Sciatic nerve (tissue), 2 donors: ENCODE measurements at regions not wholly inside any gene's neighbourhood (a gene's known extent, or its start where the extent isn't known, plus 50 kb on each side); places are given as distances from the start of the nearest gene placed in this dataset.
"Not testable (repeated sequence)": the region's sequence is repeated elsewhere in the genome, so short reads cannot be mapped to it uniquely, and the experiment has no call there.

Source experiments
- ATAC-seq: fragments of 200-7000 bp; cut with Tn5 transposase; one replicate; pipeline ENCODE4 v1.9.1; 2020; ENCODE audit warnings: mild to moderate bottlenecking, moderate library complexity
- DNase-seq: peaks from one replicate; pipeline ENCODE4 v3.0.0-alpha.2; 2020; ENCODE audit warnings: low spot score
- intact Hi-C: fragments of 100-400 bp; cut with DNase I; formaldehyde crosslinking; loops from one replicate; pipeline ENCODE4 v1.14.2; 2022
- donor health status: DM: no; HTN: no; CAD: no.
- donor health status: DM: no; HTN: no; CAD: no.

DNA sequence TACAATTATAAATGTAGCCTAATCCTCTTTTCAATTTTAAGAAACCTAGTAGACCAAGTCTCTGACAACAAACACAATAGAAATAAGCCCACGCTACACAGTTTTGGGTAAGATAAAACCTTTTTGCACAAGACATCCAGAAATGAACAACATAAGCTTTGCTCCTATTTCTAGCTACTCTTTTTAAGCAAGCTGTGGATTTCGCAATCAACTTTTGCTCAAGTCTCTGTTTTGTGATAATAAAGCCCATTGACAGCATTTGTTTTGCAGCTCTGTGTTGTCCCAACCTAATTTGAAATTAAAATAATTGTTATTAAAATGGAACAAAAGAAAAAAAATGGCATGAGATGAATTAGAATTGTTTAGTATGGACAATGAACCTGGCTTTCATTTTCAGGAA is 287.9 kb upstream of the PUDP start:
- no peak for DNase-seq
- no peak for ATAC-seq
- intact Hi-C loops: no loop called here

GRCh38 chrX:7432901-7433300 is 284.9 kb upstream of the PUDP start:
- DNase-seq: no peak
- no peak for ATAC-seq
- intact Hi-C loops: no loop called here

GRCh38 chrX:7420717-7421116 is 272.8 kb upstream of the PUDP start:
- DNase-seq (no peak), ATAC-seq (no peak)
- intact Hi-C loops: no loop called here

- intact Hi-C loops: no loop called here
- ATAC-seq: no peak
- no peak for DNase-seq
Observed at GRCh38 chrX:7414753-7415152, 266.8 kb upstream of the PUDP start.

GRCh38 chrX:7412840-7413239 is 264.9 kb upstream of the PUDP start:
- DNase-seq (no peak), ATAC-seq (no peak)
- intact Hi-C loops: no loop called here

DNA sequence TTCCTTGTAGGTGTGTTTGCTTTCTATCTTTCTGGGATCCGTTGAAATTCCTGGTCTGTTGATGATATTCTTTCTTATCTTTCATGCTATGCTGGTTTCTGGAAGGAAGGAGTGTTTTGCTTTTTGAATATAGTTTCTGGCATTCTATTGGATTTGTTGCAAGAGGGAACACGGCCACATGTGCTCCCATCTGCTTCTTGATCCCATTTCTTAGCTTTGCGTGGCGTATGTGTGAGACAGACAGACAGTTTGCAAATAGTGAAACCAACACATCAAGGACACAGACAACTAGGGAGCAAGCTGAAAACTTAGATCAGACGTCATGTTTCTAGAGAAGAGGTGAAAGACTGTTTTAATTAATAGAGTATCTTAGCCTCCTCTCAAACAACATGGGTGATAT is 261.9 kb upstream of the PUDP start:
- intact Hi-C loops: no loop called here
- no peak for DNase-seq
- ATAC-seq: no peak

- DNase-seq (no peak), ATAC-seq (no peak)
- intact Hi-C loops: no loop called here
Observed at GRCh38 chrX:7399373-7399772, 251.4 kb upstream of the PUDP start.

GRCh38 chrX:7390441-7390840 is 242.5 kb upstream of the PUDP start:
- intact Hi-C loops: no loop called here
- DNase-seq (no peak), ATAC-seq (no peak)

DNA sequence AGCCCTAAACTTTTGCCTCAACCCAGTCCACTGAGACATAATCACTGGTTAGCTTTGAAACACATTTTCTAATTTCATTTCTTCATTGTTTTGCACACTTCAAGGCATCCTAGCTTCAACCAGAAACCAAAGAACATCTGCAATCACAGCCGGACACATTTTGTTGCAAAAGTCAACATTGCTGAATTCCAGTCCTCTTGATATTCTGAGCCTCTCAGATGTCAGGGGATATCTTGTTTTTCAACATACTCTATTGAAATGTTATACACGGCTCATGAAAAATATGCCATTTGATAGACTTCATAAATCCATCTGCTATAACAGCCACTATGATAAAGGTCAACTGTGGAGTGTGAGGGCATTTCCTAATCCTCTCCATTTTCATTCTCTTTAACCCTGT is 241.6 kb upstream of the PUDP start:
- DNase-seq (no peak), ATAC-seq (no peak)
- intact Hi-C loops: no loop called here

DNA sequence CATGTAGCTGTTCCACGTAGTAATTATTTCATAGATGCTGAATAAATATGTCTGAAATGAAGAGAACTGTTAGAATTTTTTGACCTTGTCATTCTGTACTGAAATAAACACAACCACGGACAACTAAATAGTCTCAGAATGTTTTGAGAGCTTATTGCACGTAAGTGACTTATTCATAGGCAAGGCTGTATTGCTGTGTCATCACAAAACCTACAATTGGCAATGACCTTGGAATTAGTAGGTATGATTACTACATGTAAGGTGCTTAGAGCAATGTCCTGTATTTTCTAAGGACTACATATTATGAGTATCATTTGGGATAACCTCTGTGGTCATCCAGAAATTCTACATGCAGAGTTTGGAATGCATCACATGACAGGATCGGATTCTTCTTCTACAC is 237.2 kb upstream of the PUDP start:
- ATAC-seq (no peak), DNase-seq (no peak)
- intact Hi-C loops: no loop called here

- DNase-seq: no peak
- intact Hi-C loops: no loop called here
- no peak for ATAC-seq
Observed at GRCh38 chrX:7378406-7378805, 230.5 kb upstream of the PUDP start.

DNA sequence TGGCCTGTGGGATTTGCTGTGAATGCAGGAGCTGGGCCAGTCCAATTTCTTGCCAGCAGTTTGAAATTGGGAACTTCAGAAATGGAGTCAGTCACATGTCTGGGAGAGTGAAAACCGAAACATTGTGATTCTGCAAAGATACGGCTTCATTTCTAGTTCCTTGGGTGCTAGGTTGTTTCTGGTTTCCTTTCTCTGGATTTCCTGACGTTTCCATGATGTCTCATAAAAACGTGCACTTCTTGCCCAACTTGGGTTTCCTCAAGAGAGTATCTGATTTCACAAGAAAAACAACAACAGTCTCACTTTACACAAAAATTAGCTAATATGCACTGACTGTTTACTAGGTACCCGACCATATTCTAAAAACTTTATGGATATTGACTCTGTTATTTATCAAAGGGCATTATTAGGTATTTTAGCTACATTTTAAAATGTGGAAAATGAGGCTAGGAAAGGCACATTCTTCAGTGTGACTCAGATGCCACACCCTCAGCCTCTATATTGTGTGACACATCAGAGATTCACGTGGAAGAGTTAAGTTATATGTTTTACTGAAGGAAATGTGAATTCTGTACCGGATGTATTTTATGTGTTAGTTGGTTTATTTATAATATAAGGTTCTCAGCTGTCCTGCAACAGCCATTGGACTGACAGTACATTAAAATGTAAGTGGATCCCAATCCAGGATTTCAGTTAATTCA is 225.0 kb upstream of the PUDP start:
- DNase-seq: no peak
- intact Hi-C loops: no loop called here
- ATAC-seq: peak; percentile 49

GRCh38 chrX:7362111-7362510 is 214.2 kb upstream of the PUDP start:
- intact Hi-C loops: no loop called here
- no peak for DNase-seq
- no peak for ATAC-seq

GRCh38 chrX:7351926-7352325 is 204.0 kb upstream of the PUDP start:
- no peak for ATAC-seq
- no peak for DNase-seq
- intact Hi-C loops: loop anchor here (2.0 kb wide), 1 partner anchor 43 kb away; no protein-coding TSS in a partner anchor

DNA sequence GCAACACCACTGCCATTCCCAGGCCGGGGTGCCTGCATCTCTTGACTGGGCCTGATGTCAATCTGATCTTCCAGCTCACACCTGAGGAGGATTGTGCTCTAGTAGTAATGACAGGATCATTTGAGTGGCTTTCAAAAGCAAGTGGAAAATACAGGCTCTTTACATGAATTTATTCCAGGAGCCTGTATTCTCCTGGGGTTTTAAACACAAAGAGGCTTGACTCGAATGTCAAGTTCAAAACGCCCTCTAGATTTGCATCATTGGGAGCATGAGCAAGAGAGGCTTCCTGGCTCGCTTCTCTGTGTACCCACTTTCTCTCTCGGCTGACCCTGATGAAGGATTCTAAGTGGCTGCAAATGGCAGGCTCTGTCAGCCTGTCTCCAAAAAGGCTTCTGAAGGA is 199.5 kb upstream of the PUDP start:
- intact Hi-C loops: no loop called here
- ATAC-seq (no peak), DNase-seq (no peak)

- intact Hi-C loops: no loop called here
- ATAC-seq (no peak), DNase-seq (no peak)
Observed at GRCh38 chrX:7346021-7346420, 198.1 kb upstream of the PUDP start.

DNA sequence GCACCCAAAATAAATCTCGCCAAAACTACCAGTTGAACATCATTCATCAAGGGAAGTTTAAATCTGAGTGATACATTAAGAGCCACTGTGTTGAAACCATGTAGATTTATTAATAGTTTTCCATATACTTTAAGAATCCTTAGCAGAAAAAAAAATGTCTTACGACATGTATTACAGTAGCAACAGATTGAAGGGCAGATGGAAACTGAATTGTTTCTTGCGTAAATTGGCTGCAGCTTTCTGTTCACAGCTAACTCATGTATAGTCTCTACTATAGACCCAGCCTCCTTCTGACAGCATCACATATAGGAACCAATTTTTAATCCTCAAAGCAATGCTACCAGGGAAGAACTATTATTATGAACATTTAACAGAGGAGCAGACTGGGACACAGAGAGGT is 195.2 kb upstream of the PUDP start:
- DNase-seq (no peak), ATAC-seq (no peak)
- intact Hi-C loops: no loop called here

DNA sequence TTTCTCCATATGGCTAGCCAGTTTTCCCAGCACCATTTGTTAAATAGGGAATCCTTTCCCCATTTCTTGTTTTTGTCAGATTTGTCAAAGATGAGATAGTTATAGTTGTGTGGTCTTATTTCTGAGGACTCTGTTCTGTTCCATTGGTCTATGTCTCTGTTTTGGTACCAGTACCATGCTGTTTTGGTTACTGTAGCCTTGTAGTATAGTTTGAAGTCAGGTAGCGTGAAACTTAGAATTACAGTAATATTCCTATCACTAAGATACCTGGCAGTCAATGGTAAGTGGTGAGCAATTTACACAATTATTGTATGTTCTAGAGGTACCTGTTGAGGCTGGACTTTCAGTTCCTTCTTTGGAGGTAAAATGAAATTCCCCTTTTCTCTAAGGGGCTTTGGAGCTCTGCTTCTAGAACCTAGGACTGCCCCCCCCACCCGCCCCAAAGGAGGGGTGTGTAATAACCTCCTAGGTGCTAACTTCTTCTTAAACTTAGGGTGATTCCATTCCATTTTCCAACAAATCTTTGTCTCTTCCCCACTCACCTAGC is 187.9 kb upstream of the PUDP start:
- intact Hi-C loops, ATAC-seq, DNase-seq: not testable (repeated sequence)

DNA sequence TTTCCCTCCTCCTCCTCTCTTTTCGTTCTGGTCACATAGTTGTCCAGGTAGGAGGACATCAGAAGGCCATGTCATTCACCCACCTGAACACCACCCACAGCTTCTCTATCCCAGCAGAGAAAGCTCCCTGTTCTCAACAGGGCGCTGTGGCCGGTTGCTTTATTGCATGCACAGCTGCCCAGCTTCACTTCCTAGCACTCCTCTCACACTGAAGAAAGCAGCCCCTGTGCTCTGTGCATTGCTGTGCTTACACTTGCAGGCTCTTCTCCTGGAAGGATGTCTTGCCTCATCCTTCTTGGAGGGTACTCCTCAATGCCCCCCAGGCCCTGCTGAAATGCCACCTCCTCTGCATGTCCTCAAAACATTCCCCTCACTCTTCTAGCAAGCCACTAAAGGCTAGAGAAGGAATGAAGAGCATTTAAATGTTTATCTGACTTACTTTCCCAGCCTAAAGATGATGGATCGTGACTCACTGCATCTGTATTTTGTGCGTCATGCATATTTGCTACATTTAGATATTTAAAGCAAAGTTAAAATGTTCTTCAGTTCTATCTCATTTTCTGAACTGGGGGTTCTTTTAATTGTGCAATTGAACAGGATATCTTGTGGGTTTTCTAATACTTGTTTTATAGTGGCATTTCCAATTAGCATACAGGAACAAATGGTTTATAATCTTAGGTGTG is 186.4 kb upstream of the PUDP start:
- DNase-seq: no peak
- no peak for ATAC-seq
- intact Hi-C loops: no loop called here

GRCh38 chrX:7330971-7331746 is 183.2 kb upstream of the PUDP start:
- intact Hi-C loops: no loop called here
- DNase-seq (peak; percentile 64), ATAC-seq (peak; percentile 95)
